ENCODE measurements at regions not wholly inside any gene's neighbourhood (a gene's known extent, or its start where the extent isn't known, plus 50 kb on each side); places are given as distances from the start of the nearest gene placed in this dataset.

DNA sequence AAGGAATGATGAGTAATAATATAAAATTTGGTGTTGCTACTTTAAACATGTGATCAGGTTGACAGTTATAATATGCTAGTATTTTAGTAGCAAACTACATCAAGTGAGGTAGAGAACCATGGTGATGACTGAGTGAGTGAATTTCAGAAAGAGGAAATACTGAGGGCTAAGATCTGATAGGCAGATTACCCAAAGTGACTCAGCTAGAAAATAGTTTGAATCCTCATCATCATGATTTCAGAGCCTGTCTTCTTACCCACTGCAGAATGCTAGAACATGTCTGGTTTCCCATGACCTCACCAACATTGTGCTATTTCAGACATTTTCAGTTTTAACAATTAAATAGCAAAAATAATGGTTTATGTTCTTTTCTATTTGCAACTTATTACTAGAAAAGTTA is 602.1 kb downstream of the TAF11L14 start:
- no peak for TF ChIP-seq ZNF335 (tag by site-specific recombination; conservative IDR thresholded peaks at IDR 0.05)
- TF ChIP-seq, protein P1, sequence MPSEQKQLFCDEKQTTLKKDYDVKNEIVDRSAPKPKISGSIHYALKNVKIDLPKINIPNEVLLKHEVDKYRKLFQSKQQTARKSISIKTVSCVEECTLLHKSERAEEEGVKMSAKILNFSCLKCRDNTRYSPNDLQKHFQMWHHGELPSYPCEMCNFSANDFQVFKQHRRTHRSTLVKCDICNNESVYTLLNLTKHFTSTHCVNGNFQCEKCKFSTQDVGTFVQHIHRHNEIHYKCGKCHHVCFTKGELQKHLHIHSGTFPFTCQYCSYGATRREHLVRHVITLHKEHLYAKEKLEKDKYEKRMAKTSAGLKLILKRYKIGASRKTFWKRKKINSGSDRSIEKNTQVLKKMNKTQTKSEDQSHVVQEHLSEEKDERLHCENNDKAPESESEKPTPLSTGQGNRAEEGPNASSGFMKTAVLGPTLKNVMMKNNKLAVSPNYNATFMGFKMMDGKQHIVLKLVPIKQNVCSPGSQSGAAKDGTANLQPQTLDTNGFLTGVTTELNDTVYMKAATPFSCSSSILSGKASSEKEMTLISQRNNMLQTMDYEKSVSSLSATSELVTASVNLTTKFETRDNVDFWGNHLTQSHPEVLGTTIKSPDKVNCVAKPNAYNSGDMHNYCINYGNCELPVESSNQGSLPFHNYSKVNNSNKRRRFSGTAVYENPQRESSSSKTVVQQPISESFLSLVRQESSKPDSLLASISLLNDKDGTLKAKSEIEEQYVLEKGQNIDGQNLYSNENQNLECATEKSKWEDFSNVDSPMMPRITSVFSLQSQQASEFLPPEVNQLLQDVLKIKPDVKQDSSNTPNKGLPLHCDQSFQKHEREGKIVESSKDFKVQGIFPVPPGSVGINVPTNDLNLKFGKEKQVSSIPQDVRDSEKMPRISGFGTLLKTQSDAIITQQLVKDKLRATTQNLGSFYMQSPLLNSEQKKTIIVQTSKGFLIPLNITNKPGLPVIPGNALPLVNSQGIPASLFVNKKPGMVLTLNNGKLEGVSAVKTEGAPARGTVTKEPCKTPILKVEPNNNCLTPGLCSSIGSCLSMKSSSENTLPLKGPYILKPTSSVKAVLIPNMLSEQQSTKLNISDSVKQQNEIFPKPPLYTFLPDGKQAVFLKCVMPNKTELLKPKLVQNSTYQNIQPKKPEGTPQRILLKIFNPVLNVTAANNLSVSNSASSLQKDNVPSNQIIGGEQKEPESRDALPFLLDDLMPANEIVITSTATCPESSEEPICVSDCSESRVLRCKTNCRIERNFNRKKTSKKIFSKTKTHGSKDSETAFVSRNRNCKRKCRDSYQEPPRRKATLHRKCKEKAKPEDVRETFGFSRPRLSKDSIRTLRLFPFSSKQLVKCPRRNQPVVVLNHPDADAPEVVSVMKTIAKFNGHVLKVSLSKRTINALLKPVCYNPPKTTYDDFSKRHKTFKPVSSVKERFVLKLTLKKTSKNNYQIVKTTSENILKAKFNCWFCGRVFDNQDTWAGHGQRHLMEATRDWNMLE (tag by site-specific recombination; conservative IDR thresholded peaks at IDR 0.05; ENCODE audit: low read depth) = no peak
- TF ChIP-seq, protein P2, sequence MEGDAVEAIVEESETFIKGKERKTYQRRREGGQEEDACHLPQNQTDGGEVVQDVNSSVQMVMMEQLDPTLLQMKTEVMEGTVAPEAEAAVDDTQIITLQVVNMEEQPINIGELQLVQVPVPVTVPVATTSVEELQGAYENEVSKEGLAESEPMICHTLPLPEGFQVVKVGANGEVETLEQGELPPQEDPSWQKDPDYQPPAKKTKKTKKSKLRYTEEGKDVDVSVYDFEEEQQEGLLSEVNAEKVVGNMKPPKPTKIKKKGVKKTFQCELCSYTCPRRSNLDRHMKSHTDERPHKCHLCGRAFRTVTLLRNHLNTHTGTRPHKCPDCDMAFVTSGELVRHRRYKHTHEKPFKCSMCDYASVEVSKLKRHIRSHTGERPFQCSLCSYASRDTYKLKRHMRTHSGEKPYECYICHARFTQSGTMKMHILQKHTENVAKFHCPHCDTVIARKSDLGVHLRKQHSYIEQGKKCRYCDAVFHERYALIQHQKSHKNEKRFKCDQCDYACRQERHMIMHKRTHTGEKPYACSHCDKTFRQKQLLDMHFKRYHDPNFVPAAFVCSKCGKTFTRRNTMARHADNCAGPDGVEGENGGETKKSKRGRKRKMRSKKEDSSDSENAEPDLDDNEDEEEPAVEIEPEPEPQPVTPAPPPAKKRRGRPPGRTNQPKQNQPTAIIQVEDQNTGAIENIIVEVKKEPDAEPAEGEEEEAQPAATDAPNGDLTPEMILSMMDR (tag by site-specific recombination; IDR thresholded peaks at IDR 0.05) = no peak
- TF ChIP-seq, protein P3, sequence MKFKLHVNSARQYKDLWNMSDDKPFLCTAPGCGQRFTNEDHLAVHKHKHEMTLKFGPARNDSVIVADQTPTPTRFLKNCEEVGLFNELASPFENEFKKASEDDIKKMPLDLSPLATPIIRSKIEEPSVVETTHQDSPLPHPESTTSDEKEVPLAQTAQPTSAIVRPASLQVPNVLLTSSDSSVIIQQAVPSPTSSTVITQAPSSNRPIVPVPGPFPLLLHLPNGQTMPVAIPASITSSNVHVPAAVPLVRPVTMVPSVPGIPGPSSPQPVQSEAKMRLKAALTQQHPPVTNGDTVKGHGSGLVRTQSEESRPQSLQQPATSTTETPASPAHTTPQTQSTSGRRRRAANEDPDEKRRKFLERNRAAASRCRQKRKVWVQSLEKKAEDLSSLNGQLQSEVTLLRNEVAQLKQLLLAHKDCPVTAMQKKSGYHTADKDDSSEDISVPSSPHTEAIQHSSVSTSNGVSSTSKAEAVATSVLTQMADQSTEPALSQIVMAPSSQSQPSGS (tag by site-specific recombination; IDR thresholded peaks at IDR 0.05; ENCODE audit: low read depth) = no peak
- no peak for TF ChIP-seq ZNF571 (tag by site-specific recombination; IDR thresholded peaks at IDR 0.05)
- no peak for TF ChIP-seq TCF7L2 (IDR thresholded peaks at IDR 0.05; ENCODE audit: borderline replicate concordance, low read depth, low read length)

Data from HEK293 (cell line).